ENCODE measurements at regions not wholly inside any gene's neighbourhood (a gene's known extent, or its start where the extent isn't known, plus 50 kb on each side); places are given as distances from the start of the nearest gene placed in this dataset.

DNA sequence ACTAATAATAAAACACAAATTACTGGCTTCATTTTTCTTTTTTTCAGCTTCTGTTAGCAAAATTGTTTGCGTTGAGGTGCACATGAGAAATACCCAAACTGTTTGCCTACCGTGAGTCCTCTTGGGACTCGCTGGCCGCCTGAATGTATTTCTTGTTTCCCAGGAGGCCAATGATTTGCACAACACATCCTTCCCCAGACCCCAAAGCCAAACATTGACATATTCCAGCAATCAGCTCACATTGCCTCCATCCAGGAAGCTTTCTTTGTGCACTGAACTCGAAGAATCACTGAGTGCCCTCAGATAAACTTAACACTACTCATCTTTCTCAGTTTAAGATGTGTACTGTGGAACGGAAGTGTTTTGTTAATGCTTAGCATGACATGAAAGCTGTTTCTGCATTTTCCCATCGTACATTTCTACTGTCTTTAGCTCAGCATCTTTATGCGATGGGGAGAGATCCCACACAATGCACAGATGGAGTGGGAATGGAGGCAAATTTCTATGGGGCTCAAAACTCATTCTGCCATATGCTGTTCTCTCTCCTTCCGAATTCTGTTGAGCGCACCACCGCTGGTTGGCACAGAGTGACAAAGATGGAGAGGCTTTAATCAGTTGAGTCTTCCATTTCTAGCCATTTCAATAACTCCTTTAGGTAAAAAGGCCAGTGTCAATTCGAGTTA is 399.5 kb downstream of the RFC3 start:
- TF ChIP-seq, protein P1, sequence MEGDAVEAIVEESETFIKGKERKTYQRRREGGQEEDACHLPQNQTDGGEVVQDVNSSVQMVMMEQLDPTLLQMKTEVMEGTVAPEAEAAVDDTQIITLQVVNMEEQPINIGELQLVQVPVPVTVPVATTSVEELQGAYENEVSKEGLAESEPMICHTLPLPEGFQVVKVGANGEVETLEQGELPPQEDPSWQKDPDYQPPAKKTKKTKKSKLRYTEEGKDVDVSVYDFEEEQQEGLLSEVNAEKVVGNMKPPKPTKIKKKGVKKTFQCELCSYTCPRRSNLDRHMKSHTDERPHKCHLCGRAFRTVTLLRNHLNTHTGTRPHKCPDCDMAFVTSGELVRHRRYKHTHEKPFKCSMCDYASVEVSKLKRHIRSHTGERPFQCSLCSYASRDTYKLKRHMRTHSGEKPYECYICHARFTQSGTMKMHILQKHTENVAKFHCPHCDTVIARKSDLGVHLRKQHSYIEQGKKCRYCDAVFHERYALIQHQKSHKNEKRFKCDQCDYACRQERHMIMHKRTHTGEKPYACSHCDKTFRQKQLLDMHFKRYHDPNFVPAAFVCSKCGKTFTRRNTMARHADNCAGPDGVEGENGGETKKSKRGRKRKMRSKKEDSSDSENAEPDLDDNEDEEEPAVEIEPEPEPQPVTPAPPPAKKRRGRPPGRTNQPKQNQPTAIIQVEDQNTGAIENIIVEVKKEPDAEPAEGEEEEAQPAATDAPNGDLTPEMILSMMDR (IDR thresholded peaks at IDR 0.05): no peak
- TF ChIP-seq POLR2A (IDR thresholded peaks at IDR 0.05): no peak

All from esophagus squamous epithelium (tissue), 4 donors.